ENCODE measurements at regions not wholly inside any gene's neighbourhood (a gene's known extent, or its start where the extent isn't known, plus 50 kb on each side); places are given as distances from the start of the nearest gene placed in this dataset.

GRCh38 chr1:60978421-60979357 is 103.7 kb upstream of the NFIA start:
- peak in 3 of 6 experiments; percentile 9 to 32 (median 20) for TF ChIP-seq CTCF (IDR thresholded peaks at IDR 0.05)
- TF ChIP-seq POLR2A (IDR thresholded peaks at IDR 0.05): no peak
- no peaks in the 10 kb centered on the region for H3K9me3 ChIP-seq
- H3K27me3 ChIP-seq: no peaks in the 10 kb centered on the region
- H3K4me1 ChIP-seq: peaks cover 21 to 22% of the 10 kb centered on the region in 2 donors
- no peaks in the 10 kb centered on the region for H3K36me3 ChIP-seq
- WGBS, 2 donors: 69 to 75% methylated on average over 4 of the region's 4 CpGs
- H3K4me3 ChIP-seq (replicated peaks in 1 of 3): no peak overlapping the region
- intact Hi-C loops (cut with DNase I): no loop called here
- no peak for DNase-seq
- no peak overlapping the region for H3K27ac ChIP-seq

GRCh38 chr1:60977661-60978060 is 104.7 kb upstream of the NFIA start:
- no peak for DNase-seq
- Histone ChIP-seq H3K36me3 (no peaks in the 10 kb centered on the region), H3K27ac (no peak overlapping the region), H3K27me3 (no peaks in the 10 kb centered on the region), H3K4me3 (replicated peaks in 1 of 3) (no peak overlapping the region), H3K9me3 (no peaks in the 10 kb centered on the region), H3K4me1 (peaks cover 22 to 27% of the 10 kb centered on the region in 2 donors)
- TF ChIP-seq CTCF (IDR thresholded peaks at IDR 0.05) (no peak), POLR2A (IDR thresholded peaks at IDR 0.05) (no peak)
- intact Hi-C loops (cut with DNase I): no loop called here

GRCh38 chr1:60974524-60975372 is 107.6 kb upstream of the NFIA start:
- no peaks in the 10 kb centered on the region for H3K36me3 ChIP-seq
- peaks cover 32 to 52% of the 10 kb centered on the region in 2 donors for H3K4me1 ChIP-seq

GRCh38 chr1:60973668-60974067 is 108.7 kb upstream of the NFIA start:
- 69 to 77% methylated on average over 4 of the region's 4 CpGs for WGBS, 2 donors
- no peak overlapping the region for H3K27ac ChIP-seq
- TF ChIP-seq POLR2A (IDR thresholded peaks at IDR 0.05) (no peak), CTCF (IDR thresholded peaks at IDR 0.05) (no peak)

More at GRCh38 chr1:60974524-60975372, 107.6 kb upstream of the NFIA start:
- H3K9me3 ChIP-seq: no peaks in the 10 kb centered on the region
- H3K27me3 ChIP-seq: no peaks in the 10 kb centered on the region
- H3K27ac ChIP-seq: peak overlapping the region; percentile 38 to 63 (median 53)
- DNase-seq: no peak
- WGBS, 2 donors: 90% methylated on average over 5 of the region's 5 CpGs
- intact Hi-C loops (cut with DNase I): no loop called here
- no peak for TF ChIP-seq POLR2A (IDR thresholded peaks at IDR 0.05)
- no peak for TF ChIP-seq CTCF (IDR thresholded peaks at IDR 0.05)
- no peak overlapping the region for H3K4me3 ChIP-seq (replicated peaks in 1 of 3)

More at GRCh38 chr1:60973668-60974067, 108.7 kb upstream of the NFIA start:
- intact Hi-C loops (cut with DNase I): no loop called here
- no peaks in the 10 kb centered on the region for H3K9me3 ChIP-seq
- H3K27me3 ChIP-seq: no peaks in the 10 kb centered on the region
- H3K4me1 ChIP-seq: peaks cover 36 to 63% of the 10 kb centered on the region in 2 donors
- H3K4me3 ChIP-seq (replicated peaks in 1 of 3): no peak overlapping the region
- no peak for DNase-seq
- H3K36me3 ChIP-seq: no peaks in the 10 kb centered on the region

Data from thyroid gland (tissue), 4 donors.